ENCODE measurements at regions not wholly inside any gene's neighbourhood (a gene's known extent, or its start where the extent isn't known, plus 50 kb on each side); places are given as distances from the start of the nearest gene placed in this dataset.

- Mint-ChIP-seq H3K36me3 (ENCODE audit: low read depth, unreplicated experiment) (no peaks in the 10 kb centered on the region), H3K4me3 (ENCODE audit: unreplicated experiment) (no peak overlapping the region)
Observed at GRCh38 chr4:180832073-180832472, 1411.1 kb upstream of the TENM3 start.

GRCh38 chr4:180840142-180840541, 1403.1 kb upstream of the TENM3 start:
- H3K9me3 Mint-ChIP-seq (ENCODE audit: unreplicated experiment): no peaks in the 10 kb centered on the region
- no peaks in the 10 kb centered on the region for H3K27me3 Mint-ChIP-seq (ENCODE audit: unreplicated experiment)
- no peak for DNase-seq (ENCODE audit: low spot score)
- no peak overlapping the region for H3K27ac Mint-ChIP-seq (ENCODE audit: unreplicated experiment)
- H3K4me1 Mint-ChIP-seq (ENCODE audit: unreplicated experiment): peaks cover 5% of the 10 kb centered on the region
- TF ChIP-seq, protein P1, sequence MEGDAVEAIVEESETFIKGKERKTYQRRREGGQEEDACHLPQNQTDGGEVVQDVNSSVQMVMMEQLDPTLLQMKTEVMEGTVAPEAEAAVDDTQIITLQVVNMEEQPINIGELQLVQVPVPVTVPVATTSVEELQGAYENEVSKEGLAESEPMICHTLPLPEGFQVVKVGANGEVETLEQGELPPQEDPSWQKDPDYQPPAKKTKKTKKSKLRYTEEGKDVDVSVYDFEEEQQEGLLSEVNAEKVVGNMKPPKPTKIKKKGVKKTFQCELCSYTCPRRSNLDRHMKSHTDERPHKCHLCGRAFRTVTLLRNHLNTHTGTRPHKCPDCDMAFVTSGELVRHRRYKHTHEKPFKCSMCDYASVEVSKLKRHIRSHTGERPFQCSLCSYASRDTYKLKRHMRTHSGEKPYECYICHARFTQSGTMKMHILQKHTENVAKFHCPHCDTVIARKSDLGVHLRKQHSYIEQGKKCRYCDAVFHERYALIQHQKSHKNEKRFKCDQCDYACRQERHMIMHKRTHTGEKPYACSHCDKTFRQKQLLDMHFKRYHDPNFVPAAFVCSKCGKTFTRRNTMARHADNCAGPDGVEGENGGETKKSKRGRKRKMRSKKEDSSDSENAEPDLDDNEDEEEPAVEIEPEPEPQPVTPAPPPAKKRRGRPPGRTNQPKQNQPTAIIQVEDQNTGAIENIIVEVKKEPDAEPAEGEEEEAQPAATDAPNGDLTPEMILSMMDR (IDR thresholded peaks at IDR 0.05; ENCODE audit: unreplicated experiment): no peak
- H3K36me3 Mint-ChIP-seq (ENCODE audit: low read depth, unreplicated experiment): no peaks in the 10 kb centered on the region
- H3K4me3 Mint-ChIP-seq (ENCODE audit: unreplicated experiment): no peak overlapping the region

More at GRCh38 chr4:180832073-180832472, 1411.1 kb upstream of the TENM3 start:
- Mint-ChIP-seq H3K27ac (ENCODE audit: unreplicated experiment) (no peak overlapping the region), H3K27me3 (ENCODE audit: unreplicated experiment) (no peaks in the 10 kb centered on the region), H3K9me3 (ENCODE audit: unreplicated experiment) (no peaks in the 10 kb centered on the region), H3K4me1 (ENCODE audit: unreplicated experiment) (peaks cover 24% of the 10 kb centered on the region)
- TF ChIP-seq, protein P1 (IDR thresholded peaks at IDR 0.05; ENCODE audit: unreplicated experiment): peak; percentile 31
- no peak for DNase-seq (ENCODE audit: low spot score)

GRCh38 chr4:180850318-180850940, 1392.8 kb upstream of the TENM3 start:
- Mint-ChIP-seq H3K4me1 (ENCODE audit: unreplicated experiment) (peaks cover 8% of the 10 kb centered on the region), H3K9me3 (ENCODE audit: unreplicated experiment) (no peaks in the 10 kb centered on the region), H3K27ac (ENCODE audit: unreplicated experiment) (no peak overlapping the region), H3K27me3 (ENCODE audit: unreplicated experiment) (peaks cover 2% of the 10 kb centered on the region), H3K36me3 (ENCODE audit: low read depth, unreplicated experiment) (no peaks in the 10 kb centered on the region), H3K4me3 (ENCODE audit: unreplicated experiment) (no peak overlapping the region)
- DNase-seq (ENCODE audit: low spot score): no peak
- TF ChIP-seq, protein P1 (IDR thresholded peaks at IDR 0.05; ENCODE audit: unreplicated experiment): no peak

GRCh38 chr4:180852738-180853137, 1390.5 kb upstream of the TENM3 start:
- TF ChIP-seq, protein P1 (IDR thresholded peaks at IDR 0.05; ENCODE audit: unreplicated experiment): no peak
- H3K9me3 Mint-ChIP-seq (ENCODE audit: unreplicated experiment): no peaks in the 10 kb centered on the region
- H3K27me3 Mint-ChIP-seq (ENCODE audit: unreplicated experiment): no peaks in the 10 kb centered on the region
- H3K27ac Mint-ChIP-seq (ENCODE audit: unreplicated experiment): no peak overlapping the region
- H3K4me3 Mint-ChIP-seq (ENCODE audit: unreplicated experiment): no peak overlapping the region
- no peak for DNase-seq (ENCODE audit: low spot score)
- H3K4me1 Mint-ChIP-seq (ENCODE audit: unreplicated experiment): peaks cover 8% of the 10 kb centered on the region
- H3K36me3 Mint-ChIP-seq (ENCODE audit: low read depth, unreplicated experiment): no peaks in the 10 kb centered on the region

GRCh38 chr4:180855184-180855583, 1388.0 kb upstream of the TENM3 start:
- no peak for DNase-seq (ENCODE audit: low spot score)
- TF ChIP-seq, protein P1 (IDR thresholded peaks at IDR 0.05; ENCODE audit: unreplicated experiment): no peak

More at GRCh38 chr4:180855184-180855583, 1388.0 kb upstream of the TENM3 start:
- Mint-ChIP-seq H3K27me3 (ENCODE audit: unreplicated experiment) (no peaks in the 10 kb centered on the region), H3K4me1 (ENCODE audit: unreplicated experiment) (peaks cover 8% of the 10 kb centered on the region), H3K27ac (ENCODE audit: unreplicated experiment) (no peak overlapping the region), H3K9me3 (ENCODE audit: unreplicated experiment) (no peaks in the 10 kb centered on the region), H3K4me3 (ENCODE audit: unreplicated experiment) (no peak overlapping the region), H3K36me3 (ENCODE audit: low read depth, unreplicated experiment) (no peaks in the 10 kb centered on the region)

All from endothelial cell (in vitro differentiated cells).